IPS DF 6.9 (cell line): ENCODE measurements at regions not wholly inside any gene's neighbourhood (a gene's known extent, or its start where the extent isn't known, plus 50 kb on each side); places are given as distances from the start of the nearest gene placed in this dataset.

Source experiments
- DNase-seq: peaks from one replicate; pipeline ENCODE4 v3.0.0-alpha.2; 2013; ENCODE audit warnings: low read depth, low spot score
- H3K27ac ChIP-seq: one replicate; pipeline ENCODE4 v1.5.1; 2013; ENCODE audit warnings: low read length, control low read depth
- H3K27me3 ChIP-seq: 2 replicates; pipeline ENCODE4 v1.6.1; 2013; ENCODE audit warnings: mild to moderate bottlenecking, low read length; ENCODE audit not compliant: control insufficient read depth, insufficient read depth
- H3K36me3 ChIP-seq: 2 replicates; pipeline ENCODE4 v1.6.1; 2013; ENCODE audit warnings: low read length; ENCODE audit not compliant: control insufficient read depth, insufficient read depth
- H3K4me1 ChIP-seq: 2 replicates; pipeline ENCODE4 v1.6.1; 2013; ENCODE audit warnings: low read length; ENCODE audit not compliant: control insufficient read depth, insufficient read depth
- H3K4me3 ChIP-seq: 2 replicates; pipeline ENCODE4 v1.5.1; 2013; ENCODE audit warnings: mild to moderate bottlenecking, low read length
- H3K9me3 ChIP-seq: 2 replicates; pipeline ENCODE4 v1.6.1; 2013; ENCODE audit warnings: low read length, inconsistent platforms; ENCODE audit not compliant: control insufficient read depth, insufficient read depth
- WGBS: extraction: QIAGEN DNeasy Blood & Tissue Kit; methylation state at CpG from one replicate; pipeline ENCODE4 v1.1.7; 2013; ENCODE audit warnings: mixed read lengths, missing lambda C conversion rate; ENCODE audit not compliant: insufficient read length, insufficient coverage; 5-methylcytosine and 5-hydroxymethylcytosine counted together

GRCh38 chr2:51225377-51225776 lies 193.4 kb upstream of the NRXN1 start:
- Histone ChIP-seq H3K36me3 (no peaks in the 10 kb centered on the region), H3K9me3 (no peaks in the 10 kb centered on the region), H3K4me1 (no peaks in the 10 kb centered on the region), H3K4me3 (no peak overlapping the region), H3K27me3 (no peaks in the 10 kb centered on the region), H3K27ac (no peak overlapping the region)
- no CpG with 5 or more reads among the region's 3 CpGs for WGBS
- DNase-seq: no peak

- H3K4me3 ChIP-seq: no peak overlapping the region
- no peaks in the 10 kb centered on the region for H3K36me3 ChIP-seq
- H3K27ac ChIP-seq: no peak overlapping the region
- DNase-seq: no peak
- H3K4me1 ChIP-seq: no peaks in the 10 kb centered on the region; the same call in 1 of the 2 replicates
- no peaks in the 10 kb centered on the region for H3K9me3 ChIP-seq
- H3K27me3 ChIP-seq: no peaks in the 10 kb centered on the region
Observed at GRCh38 chr2:51224790-51225189, 192.9 kb upstream of the NRXN1 start.

GRCh38 chr2:51222106-51222505 lies 190.2 kb upstream of the NRXN1 start:
- WGBS: no CpG with 5 or more reads among the region's 4 CpGs
- no peak for DNase-seq
- Histone ChIP-seq H3K36me3 (no peaks in the 10 kb centered on the region), H3K27me3 (no peaks in the 10 kb centered on the region), H3K4me1 (no peaks in the 10 kb centered on the region; the same call in 1 of the 2 replicates), H3K9me3 (no peaks in the 10 kb centered on the region), H3K27ac (no peak overlapping the region), H3K4me3 (no peak overlapping the region)

- H3K36me3 ChIP-seq: no peaks in the 10 kb centered on the region
- H3K4me3 ChIP-seq: no peak overlapping the region
- no peak overlapping the region for H3K27ac ChIP-seq
- H3K27me3 ChIP-seq: no peaks in the 10 kb centered on the region
- no peaks in the 10 kb centered on the region for H3K9me3 ChIP-seq
- no peaks in the 10 kb centered on the region; the same call in 1 of the 2 replicates for H3K4me1 ChIP-seq
- no peak for DNase-seq
Observed at GRCh38 chr2:51220606-51221005, 188.7 kb upstream of the NRXN1 start.

- H3K27ac ChIP-seq: no peak overlapping the region
- no peaks in the 10 kb centered on the region for H3K36me3 ChIP-seq
- H3K4me3 ChIP-seq: no peak overlapping the region
- DNase-seq: no peak
- no peaks in the 10 kb centered on the region for H3K9me3 ChIP-seq
- no CpG with 5 or more reads among the region's 2 CpGs for WGBS
- H3K27me3 ChIP-seq: no peaks in the 10 kb centered on the region
- H3K4me1 ChIP-seq: no peaks in the 10 kb centered on the region; the same call in 1 of the 2 replicates
Observed at GRCh38 chr2:51220080-51220479, 188.1 kb upstream of the NRXN1 start.

- WGBS: no CpG with 5 or more reads among the region's 4 CpGs
- Histone ChIP-seq H3K4me1 (no peaks in the 10 kb centered on the region; the same call in 1 of the 2 replicates), H3K36me3 (no peaks in the 10 kb centered on the region), H3K4me3 (no peak overlapping the region), H3K27me3 (no peaks in the 10 kb centered on the region), H3K27ac (no peak overlapping the region), H3K9me3 (no peaks in the 10 kb centered on the region)
- no peak for DNase-seq
Observed at GRCh38 chr2:51219468-51219867, 187.5 kb upstream of the NRXN1 start.

GRCh38 chr2:51218047-51218446 lies 186.1 kb upstream of the NRXN1 start:
- no peaks in the 10 kb centered on the region for H3K27me3 ChIP-seq
- no peak overlapping the region for H3K27ac ChIP-seq
- WGBS: no CpG with 5 or more reads among the region's 1 CpG
- H3K36me3 ChIP-seq: no peaks in the 10 kb centered on the region
- DNase-seq: no peak
- no peaks in the 10 kb centered on the region; the same call in 1 of the 2 replicates for H3K4me1 ChIP-seq
- no peak overlapping the region for H3K4me3 ChIP-seq
- H3K9me3 ChIP-seq: no peaks in the 10 kb centered on the region

- no CpG with 5 or more reads among the region's 2 CpGs for WGBS
- no peaks in the 10 kb centered on the region for H3K4me1 ChIP-seq
- no peak overlapping the region for H3K27ac ChIP-seq
- H3K4me3 ChIP-seq: no peak overlapping the region
- H3K27me3 ChIP-seq: no peaks in the 10 kb centered on the region
- no peaks in the 10 kb centered on the region for H3K36me3 ChIP-seq
- no peaks in the 10 kb centered on the region for H3K9me3 ChIP-seq
- DNase-seq: no peak
Observed at GRCh38 chr2:51213826-51214225, 181.9 kb upstream of the NRXN1 start.

- Histone ChIP-seq H3K36me3 (no peaks in the 10 kb centered on the region), H3K4me3 (no peak overlapping the region), H3K4me1 (no peaks in the 10 kb centered on the region), H3K27me3 (no peaks in the 10 kb centered on the region), H3K27ac (no peak overlapping the region), H3K9me3 (no peaks in the 10 kb centered on the region)
- WGBS: no CpG with 5 or more reads among the region's 1 CpG
- no peak for DNase-seq
Observed at GRCh38 chr2:51212374-51212773, 180.4 kb upstream of the NRXN1 start.

- Histone ChIP-seq H3K27ac (no peak overlapping the region), H3K9me3 (no peaks in the 10 kb centered on the region), H3K36me3 (no peaks in the 10 kb centered on the region), H3K4me1 (no peaks in the 10 kb centered on the region), H3K4me3 (no peak overlapping the region), H3K27me3 (no peaks in the 10 kb centered on the region)
- no peak for DNase-seq
- WGBS: no CpG with 5 or more reads among the region's 1 CpG
Observed at GRCh38 chr2:51208521-51208920, 176.6 kb upstream of the NRXN1 start.

GRCh38 chr2:51201295-51201694 lies 169.4 kb upstream of the NRXN1 start:
- Histone ChIP-seq H3K9me3 (no peaks in the 10 kb centered on the region), H3K27me3 (no peaks in the 10 kb centered on the region), H3K27ac (no peak overlapping the region), H3K36me3 (no peaks in the 10 kb centered on the region), H3K4me1 (no peaks in the 10 kb centered on the region), H3K4me3 (no peak overlapping the region)
- DNase-seq: no peak
